Fibroblast of skin of left quadriceps (primary cell): ENCODE measurements at regions not wholly inside any gene's neighbourhood (a gene's known extent, or its start where the extent isn't known, plus 50 kb on each side); places are given as distances from the start of the nearest gene placed in this dataset.
A peak's percentile ranks its signal among the peaks of the same experiment; 100 is the strongest.

Experiments
- DNase-seq, 2 experiments: peaks; one replicate each; pipeline ENCODE4 v3.0.0-alpha.2; 2013; ENCODE audit warnings: low read depth in 2 of 2

- no peak for DNase-seq
These were observed 131.7 kb upstream of the NEO1 start for GRCh38 chr15:72920551-72920950.

- no peak for DNase-seq
These were observed 132.3 kb upstream of the NEO1 start for GRCh38 chr15:72919936-72920465.

GRCh38 chr15:72916897-72917296 is 133.3 kb upstream of the ADPGK start:
- no peak for DNase-seq

GRCh38 chr15:72916378-72916777 is 132.8 kb upstream of the ADPGK start:
- DNase-seq, result no peak

- DNase-seq, result no peak
These were observed 132.3 kb upstream of the ADPGK start for GRCh38 chr15:72915843-72916242.

GRCh38 chr15:72912996-72913395 is 129.4 kb upstream of the ADPGK start:
- no peak for DNase-seq

- DNase-seq, result no peak
These were observed 128.6 kb upstream of the ADPGK start for GRCh38 chr15:72912121-72912520.

- DNase-seq, result no peak
These were observed 128.1 kb upstream of the ADPGK start for GRCh38 chr15:72911626-72912025.

- DNase-seq, result no peak
These were observed 125.2 kb upstream of the ADPGK start for GRCh38 chr15:72908713-72909112.

GRCh38 chr15:72907733-72908132 is 124.2 kb upstream of the ADPGK start:
- no peak for DNase-seq

- DNase-seq, result no peak
These were observed 119.3 kb upstream of the ADPGK start for GRCh38 chr15:72902919-72903260.

GRCh38 chr15:72902245-72902918 is 118.8 kb upstream of the ADPGK start:
- DNase-seq, result peak; percentile 45 to 56

GRCh38 chr15:72892986-72893385 is 109.4 kb upstream of the ADPGK start:
- DNase-seq, result no peak

GRCh38 chr15:72890043-72890442 is 106.5 kb upstream of the ADPGK start:
- no peak for DNase-seq

- no peak for DNase-seq
These were observed 106.0 kb upstream of the ADPGK start for GRCh38 chr15:72889545-72889944.

- DNase-seq, result no peak
These were observed 105.3 kb upstream of the ADPGK start for GRCh38 chr15:72888811-72889210.

- DNase-seq, result no peak
These were observed 104.7 kb upstream of the ADPGK start for GRCh38 chr15:72888211-72888610.

- DNase-seq, result no peak
These were observed 103.8 kb upstream of the ADPGK start for GRCh38 chr15:72887376-72887775.

GRCh38 chr15:72884311-72884710 is 100.8 kb upstream of the ADPGK start:
- DNase-seq, result no peak

- DNase-seq, result no peak
These were observed 90.0 kb upstream of the ADPGK start for GRCh38 chr15:72873379-72874233.

- DNase-seq, result no peak
These were observed 88.7 kb upstream of the ADPGK start for GRCh38 chr15:72872066-72872845.

- no peak for DNase-seq
These were observed 83.5 kb upstream of the ADPGK start for GRCh38 chr15:72866866-72867616.
